ENCODE measurements at regions not wholly inside any gene's neighbourhood (a gene's known extent, or its start where the extent isn't known, plus 50 kb on each side); places are given as distances from the start of the nearest gene placed in this dataset.
A peak's percentile ranks its signal among the peaks of the same experiment; 100 is the strongest.
"Not testable (repeated sequence)": the region's sequence is repeated elsewhere in the genome, so short reads cannot be mapped to it uniquely, and the experiment has no call there.

DNA sequence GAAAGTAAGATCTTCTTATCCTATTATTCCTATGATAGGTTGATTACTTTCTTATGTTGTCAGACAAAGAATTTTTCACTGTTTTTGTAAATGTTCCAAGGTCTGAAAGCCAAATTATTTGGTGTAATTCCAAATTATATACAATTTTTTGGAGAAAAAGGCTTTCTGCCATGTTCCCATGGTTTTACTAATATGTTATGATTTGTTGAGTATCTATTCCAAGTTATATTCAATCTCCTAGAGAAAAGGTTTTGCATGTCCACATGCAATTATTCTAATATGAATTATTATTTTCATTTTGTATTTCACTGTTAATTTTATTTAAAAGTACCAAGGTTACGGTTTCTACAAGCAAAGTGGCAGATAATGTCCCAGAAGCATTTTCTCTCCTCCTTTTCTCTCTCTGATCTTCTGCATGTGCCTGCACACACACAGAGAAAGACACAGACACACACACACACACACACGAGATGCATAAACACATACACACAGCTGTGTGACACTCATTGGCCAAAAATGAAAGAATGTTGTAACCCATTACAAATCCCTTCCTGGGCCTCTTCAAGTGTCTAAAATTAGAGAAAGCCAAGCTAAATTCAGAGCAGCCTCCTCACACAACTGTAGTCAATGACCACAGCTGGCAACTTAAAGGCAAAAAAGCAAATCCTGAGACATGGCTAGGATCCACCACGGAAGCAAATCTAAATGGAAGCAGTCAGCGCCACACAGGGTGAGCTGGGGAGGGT lies 621.0 kb downstream of the EFNB2 start:
- DNase-seq: no peak

- peak; percentile 3 for DNase-seq
These were observed 626.9 kb downstream of the EFNB2 start for GRCh38 chr13:105908586-105908985.

DNA sequence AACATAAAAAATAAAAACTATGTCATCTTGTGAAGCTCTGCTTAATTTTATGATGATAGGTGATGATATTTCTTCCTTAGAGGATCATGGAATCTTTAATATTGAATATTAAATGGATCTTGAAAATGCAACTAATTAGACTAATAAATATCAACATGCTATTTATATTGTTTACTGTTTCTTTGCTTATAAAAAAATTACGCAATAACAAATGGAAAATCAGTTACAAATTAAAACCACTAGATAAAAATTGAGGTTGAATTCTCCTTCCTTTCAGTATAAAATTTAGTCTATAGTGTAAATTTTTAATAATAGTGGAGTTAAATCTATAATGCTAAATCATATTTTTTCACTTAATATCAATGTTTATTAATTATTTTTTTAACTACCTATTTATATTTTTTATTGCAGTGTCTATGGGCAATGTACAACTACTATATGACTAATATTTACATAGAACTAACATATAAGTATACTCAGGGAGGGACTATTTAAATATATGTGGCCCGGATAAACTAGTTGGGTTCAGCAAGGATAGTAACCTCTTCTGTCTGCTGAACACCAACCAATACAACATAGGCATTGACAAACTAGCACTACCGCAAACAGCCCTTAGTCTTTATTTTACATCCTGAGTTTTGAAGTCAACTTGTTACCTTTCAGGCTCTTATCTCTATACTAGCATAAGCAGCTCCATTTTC lies 628.0 kb downstream of the EFNB2 start:
- no peak for DNase-seq

DNA sequence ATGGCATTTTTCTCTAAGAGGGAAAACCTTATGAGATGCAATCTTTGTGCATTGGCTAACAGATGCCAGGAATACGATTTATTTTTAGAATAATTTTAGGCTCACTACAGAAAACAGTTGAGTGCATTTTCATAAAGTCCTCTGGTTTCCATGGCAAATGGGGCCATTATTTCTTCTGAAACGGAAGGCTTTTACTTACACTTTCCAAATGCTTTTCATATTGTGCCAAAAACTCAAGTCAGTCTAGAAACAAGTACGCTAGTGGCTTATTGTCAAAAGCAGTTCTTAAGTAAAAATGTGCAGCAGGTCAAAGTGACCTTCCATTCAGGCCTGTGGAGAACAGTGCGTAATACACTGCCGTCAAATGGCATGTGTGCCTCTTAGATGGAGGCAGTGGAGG lies 628.7 kb downstream of the EFNB2 start:
- no peak for DNase-seq

- no peak for DNase-seq
These were observed 631.3 kb downstream of the EFNB2 start for GRCh38 chr13:105904034-105904742.

DNA sequence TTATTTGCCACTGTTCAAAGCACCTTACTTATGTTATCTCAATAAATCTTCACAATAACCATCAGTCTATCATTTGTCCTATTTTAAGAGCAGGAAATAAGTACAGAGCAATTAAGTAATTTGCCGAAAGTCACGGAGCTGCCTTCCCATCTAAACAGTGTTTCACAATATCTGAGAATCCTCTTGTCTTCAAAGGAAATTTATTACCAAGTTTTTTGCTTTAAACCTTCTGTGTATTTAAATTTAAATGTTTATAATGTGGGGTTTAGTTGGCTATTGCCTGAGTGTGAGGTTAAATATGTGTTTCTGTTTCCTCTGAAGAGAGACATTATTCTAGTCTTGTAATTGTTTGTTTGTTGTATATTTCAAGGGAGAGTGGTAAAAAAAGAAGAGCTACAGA lies 633.1 kb downstream of the EFNB2 start:
- DNase-seq: no peak

- no peak for DNase-seq
These were observed 637.9 kb downstream of the EFNB2 start for GRCh38 chr13:105897575-105897974.

GRCh38 chr13:105894697-105895096 lies 640.8 kb downstream of the EFNB2 start:
- DNase-seq: no peak

DNA sequence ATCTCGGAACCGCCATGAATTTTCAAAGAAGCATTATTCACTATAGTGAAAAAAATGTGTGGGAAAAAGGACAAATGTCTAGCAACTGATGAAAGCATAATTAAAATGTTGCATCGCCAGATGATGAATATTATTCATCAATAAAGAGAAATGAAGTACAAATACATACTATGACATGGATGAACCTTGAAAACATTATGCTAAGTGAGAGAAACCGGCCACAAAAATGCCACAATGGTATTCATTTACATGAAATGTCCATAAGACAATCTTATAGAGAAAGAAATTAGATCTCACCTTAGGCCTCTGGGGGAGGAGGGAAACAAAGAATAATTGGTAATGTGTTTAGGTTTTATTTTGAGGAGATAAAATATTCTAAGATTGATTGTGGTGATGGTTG lies 645.0 kb downstream of the EFNB2 start:
- DNase-seq: no peak

GRCh38 chr13:105878119-105878700 lies 657.3 kb downstream of the EFNB2 start:
- DNase-seq: no peak

- no peak for DNase-seq
These were observed 660.6 kb downstream of the EFNB2 start for GRCh38 chr13:105874814-105875213.

- no peak for DNase-seq
These were observed 663.7 kb downstream of the EFNB2 start for GRCh38 chr13:105871768-105872167.

GRCh38 chr13:105871326-105871725 lies 664.1 kb downstream of the EFNB2 start:
- DNase-seq: no peak

DNA sequence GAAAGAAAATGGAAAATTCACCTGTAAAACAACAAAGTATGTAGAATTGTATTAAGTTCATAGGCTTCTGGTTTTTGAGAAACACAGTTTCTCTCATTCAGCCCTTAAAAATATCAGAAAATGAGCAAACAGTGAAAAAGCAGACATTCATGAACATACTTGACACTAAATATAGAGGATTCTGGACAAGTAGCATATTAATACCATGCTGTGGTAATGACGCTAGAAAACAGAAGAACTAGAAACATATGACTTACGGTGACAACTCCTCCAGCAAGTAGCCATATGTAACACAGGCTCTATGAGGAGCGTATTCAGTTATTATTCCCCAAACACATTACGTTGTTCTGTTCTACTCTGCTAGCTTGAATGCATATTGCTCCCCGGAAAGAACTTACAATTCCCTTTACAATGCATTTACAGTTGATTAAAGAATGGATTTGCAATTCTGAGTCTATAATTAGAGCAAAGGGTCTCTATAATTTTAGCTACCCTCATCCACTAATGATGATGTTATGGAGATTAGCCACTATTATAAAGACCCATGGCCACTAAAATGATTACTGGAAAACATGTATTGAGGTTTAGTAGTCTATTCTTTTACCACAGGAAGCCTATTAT lies 672.1 kb downstream of the EFNB2 start:
- DNase-seq: no peak

- DNase-seq: no peak
These were observed 687.0 kb downstream of the EFNB2 start for GRCh38 chr13:105848494-105848893.

DNA sequence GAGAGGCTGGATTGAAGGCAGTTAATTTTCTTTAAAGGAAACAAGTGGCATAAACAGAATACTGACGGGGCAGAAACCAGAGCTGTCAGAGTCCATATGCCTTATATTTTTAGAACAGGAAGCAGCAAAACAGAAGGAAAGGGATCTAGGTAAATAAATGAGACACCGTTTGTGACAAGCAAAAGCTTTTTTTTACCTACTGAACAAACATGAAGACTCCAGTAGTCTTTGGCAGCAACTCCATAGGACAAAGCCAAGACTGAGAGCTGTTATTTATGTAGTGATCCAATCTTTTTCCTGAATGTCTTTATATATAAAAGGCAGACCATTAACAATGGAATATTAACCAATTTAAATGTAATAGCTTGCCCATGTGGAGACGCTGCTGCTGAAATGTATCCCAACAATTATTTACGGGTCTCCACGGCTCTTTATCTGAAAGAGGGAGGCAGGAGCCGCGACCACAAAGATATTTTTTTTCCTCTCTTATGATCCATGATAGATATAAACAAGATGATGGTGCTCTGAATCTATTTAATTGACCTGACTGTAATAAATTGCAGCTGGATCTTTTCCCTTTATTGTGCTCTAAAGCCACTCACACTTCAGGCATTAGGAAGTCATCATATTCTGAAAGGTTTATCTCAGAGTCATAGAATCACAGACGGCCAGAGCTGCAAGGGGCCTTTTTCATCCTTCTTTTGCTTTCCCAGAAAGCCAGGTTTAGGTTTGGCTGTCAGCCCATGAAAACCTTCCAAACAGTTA lies 687.8 kb downstream of the EFNB2 start:
- DNase-seq: no peak

DNA sequence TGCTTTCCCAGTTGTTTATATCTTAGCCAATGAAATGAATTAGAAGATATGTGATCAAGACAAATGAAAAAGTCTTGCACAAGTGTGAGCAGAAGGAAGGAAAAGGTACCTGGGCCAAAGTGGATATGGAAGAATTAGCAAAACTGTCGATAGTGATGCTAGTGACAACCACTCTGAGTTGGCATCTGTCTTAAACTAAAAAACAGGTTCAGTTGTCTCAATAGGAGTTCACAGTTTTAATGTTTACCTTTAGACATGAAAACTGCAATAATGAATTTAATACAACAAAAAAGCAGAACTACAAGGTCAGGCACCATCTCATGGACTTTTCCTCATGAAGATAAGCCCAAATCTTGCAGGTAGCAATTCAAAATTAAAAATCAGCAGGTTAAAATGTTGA lies 688.5 kb downstream of the EFNB2 start:
- no peak for DNase-seq

- DNase-seq: no peak
These were observed 694.2 kb downstream of the EFNB2 start for GRCh38 chr13:105841286-105841685.

- DNase-seq: no peak
These were observed 697.2 kb downstream of the EFNB2 start for GRCh38 chr13:105838231-105838630.

- not testable (repeated sequence) for DNase-seq
These were observed 698.2 kb downstream of the EFNB2 start for GRCh38 chr13:105837295-105837694.

DNA sequence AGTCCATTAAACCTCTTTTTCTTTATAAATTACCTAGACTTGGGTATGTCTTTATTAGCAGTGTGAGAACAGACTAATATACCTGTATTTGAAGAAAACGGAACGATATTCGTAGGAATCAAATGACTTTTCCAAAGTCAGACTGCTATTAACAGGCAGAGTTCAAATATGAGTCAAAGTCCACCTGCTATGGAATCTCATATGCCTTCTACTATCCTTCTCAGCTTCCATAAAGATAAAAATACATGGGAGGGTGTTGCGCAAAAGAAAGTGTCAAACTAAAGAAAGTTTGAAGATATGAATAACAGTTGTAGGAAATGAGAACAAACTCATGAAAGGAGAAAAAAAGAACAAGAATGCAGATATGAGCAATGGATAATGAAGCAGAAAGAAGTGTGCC lies 704.6 kb downstream of the EFNB2 start:
- DNase-seq: no peak

DNA sequence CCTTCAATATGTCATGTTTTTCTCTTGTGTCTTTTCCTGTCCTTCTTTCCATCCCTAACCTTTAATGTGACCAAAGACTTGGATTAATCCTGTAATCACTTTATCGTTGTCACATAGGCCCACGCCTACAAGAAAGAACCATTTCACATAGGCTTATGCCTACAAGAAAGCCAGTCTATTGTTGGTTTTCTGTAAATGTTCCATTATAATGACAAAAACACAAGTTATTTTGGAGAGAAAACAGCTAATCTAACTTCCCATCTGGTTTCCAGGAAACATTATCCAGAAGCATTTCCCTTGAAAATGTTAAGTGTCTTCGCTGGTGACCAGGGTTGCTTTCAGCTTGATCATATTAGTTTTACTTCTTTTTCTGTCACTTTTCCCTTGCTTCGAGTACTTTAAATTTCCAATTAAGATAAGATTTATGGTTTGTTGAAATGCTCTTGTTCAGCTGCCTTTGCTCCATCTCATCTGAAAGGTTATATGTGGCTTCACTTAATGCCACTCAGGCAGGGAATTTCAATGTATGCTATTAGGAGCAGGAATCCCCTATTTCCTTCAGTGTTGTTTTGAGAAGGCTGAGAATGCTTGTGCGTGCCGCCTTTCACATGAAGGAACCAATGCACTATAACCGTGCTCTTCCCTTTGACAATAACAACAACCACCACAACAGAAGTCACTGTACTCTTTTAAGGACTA lies 708.2 kb downstream of the EFNB2 start:
- no peak for DNase-seq

All from KG1 (cell line).